GM12878 (cell line): ENCODE measurements at regions not wholly inside any gene's neighbourhood (a gene's known extent, or its start where the extent isn't known, plus 50 kb on each side); places are given as distances from the start of the nearest gene placed in this dataset.

Source experiments
- ATAC-seq: fragments of 200-7000 bp; cut with Tn5 transposase; 3 replicates; pipeline ENCODE4 v1.9.1; 2020; ENCODE audit warnings: mild to moderate bottlenecking, moderate library complexity
- BruUV-seq: library from RNA; stranded (reverse); fragments of 400-500 nt; replicated peaks from 2 replicates; lab custom pipeline; 2021; lab: Mats Ljungman, UMichigan
- CTCF ChIA-PET: fragments of 300-600 bp; sonication (Branson Sonifier 250); formaldehyde crosslinking; extraction: SDS; loops from one replicate; lab custom pipeline; 2021; ENCODE audit warnings: inconsistent platforms; lab: Yijun Ruan, JAX
- POLR2A ChIA-PET: fragments of 350-600 bp; formaldehyde crosslinking; extraction: SDS; loops from one replicate; lab custom pipeline; 2021; ENCODE audit warnings: inconsistent platforms; lab: Charles Lee
- RAD21 ChIA-PET: fragments of 300-600 bp; sonication (Branson Sonifier 250); formaldehyde crosslinking; loops from one replicate; lab custom pipeline; 2023; ENCODE audit warnings: antibody characterized with exemption; ENCODE audit not compliant: unreplicated experiment; lab: Charles Lee
- SMC1A ChIA-PET: fragments of 300-600 bp; sonication (Branson Sonifier 250); formaldehyde crosslinking; loops from one replicate; lab custom pipeline; 2023; ENCODE audit not compliant: unreplicated experiment, uncharacterized antibody; lab: Charles Lee
- DNase-seq: peaks from one replicate; pipeline ENCODE4 v3.0.0-alpha.2; 2011; ENCODE audit warnings: low read depth, low spot score
- FAIRE-seq: peaks from 3 replicates; lab custom pipeline; 2011; peaks lifted over from hg19 to GRCh38; lab: Jason Lieb, UNC
- H2AFZ ChIP-seq: 2 replicates; pipeline ENCODE4 v1.6.0; 2011; ENCODE audit warnings: low read depth, low read length, control low read depth; ENCODE audit not compliant: control insufficient read depth
- H3K27ac ChIP-seq: 2 replicates; pipeline ENCODE4 v1.5.1; 2011; ENCODE audit warnings: control low read depth; ENCODE audit not compliant: control insufficient read depth, insufficient read depth
- H3K27me3 ChIP-seq, 2 experiments: replicated peaks in 1 of 2; 2 replicates each; pipeline versions ENCODE4 v1.6.0 to v1.6.1; 2011; ENCODE audit warnings: low read length in 1 of 2; ENCODE audit not compliant: control insufficient read depth in 2 of 2, insufficient read depth in 2 of 2
- H3K36me3 ChIP-seq, 2 experiments: 2 replicates each; pipeline ENCODE4 v1.5.1; 2011; ENCODE audit warnings: low read length in 1 of 2; ENCODE audit not compliant: control insufficient read depth in 2 of 2, insufficient read depth in 2 of 2
- H3K4me1 ChIP-seq: 2 replicates; pipeline ENCODE4 v1.6.1; 2011; ENCODE audit warnings: mild to moderate bottlenecking, low read length, moderate library complexity, mixed read lengths; ENCODE audit not compliant: control insufficient read depth, insufficient read depth
- H3K4me2 ChIP-seq: 2 replicates; pipeline ENCODE4 v1.6.0; 2011; ENCODE audit warnings: control low read depth; ENCODE audit not compliant: control insufficient read depth, insufficient read depth
- H3K4me3 ChIP-seq: fragments of 200-600 bp; sonication (generic); 2 replicates; pipeline ENCODE4 v1.5.1; 2016
- H3K79me2 ChIP-seq: 2 replicates; pipeline ENCODE4 v1.6.0; 2011; ENCODE audit warnings: low read length; ENCODE audit not compliant: control insufficient read depth, insufficient read depth
- H3K9ac ChIP-seq: 2 replicates; pipeline ENCODE4 v1.8.0; 2011; ENCODE audit warnings: low read length, control low read depth, mixed read lengths; ENCODE audit not compliant: control insufficient read depth, insufficient read depth
- H3K9me3 ChIP-seq: replicated peaks from 3 replicates; pipeline ENCODE4 v1.5.1; 2011; ENCODE audit warnings: mild to moderate bottlenecking, low read length; ENCODE audit not compliant: control insufficient read depth, insufficient read depth
- H4K20me1 ChIP-seq: 2 replicates; pipeline ENCODE4 v1.6.0; 2011; ENCODE audit not compliant: control insufficient read depth, insufficient read depth
- CEBPZ ChIP-seq: fragments of 150-350 bp; IDR thresholded peaks from 2 replicates; pipeline ENCODE4 v1.6.1; 2016; ENCODE audit warnings: low read depth, low read length
- MTA2 ChIP-seq: fragments of 450-650 bp; IDR thresholded peaks from 2 replicates; pipeline ENCODE4 v1.6.1; 2016; ENCODE audit warnings: low read depth, mild to moderate bottlenecking, moderate library complexity
- NBN ChIP-seq: fragments of 450-650 bp; IDR thresholded peaks from 2 replicates; pipeline ENCODE4 v1.6.1; 2016
- PML ChIP-seq: IDR thresholded peaks from 2 replicates; pipeline ENCODE4 v1.6.1; 2012; ENCODE audit warnings: low read length, inconsistent platforms
- POLR2AphosphoS5 ChIP-seq: IDR thresholded peaks from 2 replicates; pipeline ENCODE4 v1.6.1; 2011; ENCODE audit warnings: mild to moderate bottlenecking, low read length, inconsistent platforms
- SKIL ChIP-seq: fragments of 450-650 bp; IDR thresholded peaks from 2 replicates; pipeline ENCODE4 v1.6.1; 2017; ENCODE audit warnings: mild to moderate bottlenecking, low read depth, inconsistent platforms; ENCODE audit not compliant: poor library complexity, severe bottlenecking
- SMAD5 ChIP-seq: IDR thresholded peaks from 2 replicates; pipeline ENCODE4 v1.6.1; 2016; ENCODE audit warnings: antibody characterized with exemption, low read depth
- SUPT20H ChIP-seq: IDR thresholded peaks from 2 replicates; pipeline ENCODE4 v1.6.1; 2011; ENCODE audit warnings: low read depth, mild to moderate bottlenecking, low read length, moderate library complexity, borderline replicate concordance; ENCODE audit not compliant: control insufficient read depth
- ZNF384 ChIP-seq: IDR thresholded peaks from 2 replicates; pipeline ENCODE4 v1.6.1; 2012; ENCODE audit warnings: low read depth, mild to moderate bottlenecking, low read length, improper control_type of control experiment, borderline replicate concordance
- WGBS: methylation state at CpG from one replicate; pipeline ENCODE4 v1.1.6; 2016; ENCODE audit warnings: low lambda C conversion rate; ENCODE audit not compliant: insufficient replicate concordance, insufficient coverage; ENCODE audit errors: missing lambda C conversion rate; 5-methylcytosine and 5-hydroxymethylcytosine counted together
- in situ Hi-C: fragments of 300-500 bp; cut with MboI; formaldehyde crosslinking; loops from 9 replicates; pipeline ENCODE4 v1.14.3; 2018; ENCODE audit warnings: mixed read lengths
- intact Hi-C: fragments of 100-400 bp; cut with micrococcal nuclease; formaldehyde crosslinking; loops from one replicate; pipeline ENCODE4 v1.14.2; 2022; ENCODE audit not compliant: unreplicated experiment
- TF ChIP-seq, protein P1 (sequence below): fragments of 450-650 bp; formaldehyde crosslinking; IDR thresholded peaks from 2 replicates; pipeline ENCODE4 v1.5.0; 2022; ENCODE audit warnings: mild to moderate bottlenecking, missing genetic modification characterization
- TF ChIP-seq, protein P2 (sequence below): IDR thresholded peaks from 2 replicates; pipeline ENCODE4 v1.6.1; 2011; ENCODE audit warnings: borderline replicate concordance, low read depth, mild to moderate bottlenecking, moderate library complexity, low read length; ENCODE audit not compliant: insufficient read depth, poor library complexity, severe bottlenecking

- 82% methylated on average over 2 of the region's 4 CpGs for WGBS
- no peak for TF ChIP-seq CEBPZ
- TF ChIP-seq, protein P1, sequence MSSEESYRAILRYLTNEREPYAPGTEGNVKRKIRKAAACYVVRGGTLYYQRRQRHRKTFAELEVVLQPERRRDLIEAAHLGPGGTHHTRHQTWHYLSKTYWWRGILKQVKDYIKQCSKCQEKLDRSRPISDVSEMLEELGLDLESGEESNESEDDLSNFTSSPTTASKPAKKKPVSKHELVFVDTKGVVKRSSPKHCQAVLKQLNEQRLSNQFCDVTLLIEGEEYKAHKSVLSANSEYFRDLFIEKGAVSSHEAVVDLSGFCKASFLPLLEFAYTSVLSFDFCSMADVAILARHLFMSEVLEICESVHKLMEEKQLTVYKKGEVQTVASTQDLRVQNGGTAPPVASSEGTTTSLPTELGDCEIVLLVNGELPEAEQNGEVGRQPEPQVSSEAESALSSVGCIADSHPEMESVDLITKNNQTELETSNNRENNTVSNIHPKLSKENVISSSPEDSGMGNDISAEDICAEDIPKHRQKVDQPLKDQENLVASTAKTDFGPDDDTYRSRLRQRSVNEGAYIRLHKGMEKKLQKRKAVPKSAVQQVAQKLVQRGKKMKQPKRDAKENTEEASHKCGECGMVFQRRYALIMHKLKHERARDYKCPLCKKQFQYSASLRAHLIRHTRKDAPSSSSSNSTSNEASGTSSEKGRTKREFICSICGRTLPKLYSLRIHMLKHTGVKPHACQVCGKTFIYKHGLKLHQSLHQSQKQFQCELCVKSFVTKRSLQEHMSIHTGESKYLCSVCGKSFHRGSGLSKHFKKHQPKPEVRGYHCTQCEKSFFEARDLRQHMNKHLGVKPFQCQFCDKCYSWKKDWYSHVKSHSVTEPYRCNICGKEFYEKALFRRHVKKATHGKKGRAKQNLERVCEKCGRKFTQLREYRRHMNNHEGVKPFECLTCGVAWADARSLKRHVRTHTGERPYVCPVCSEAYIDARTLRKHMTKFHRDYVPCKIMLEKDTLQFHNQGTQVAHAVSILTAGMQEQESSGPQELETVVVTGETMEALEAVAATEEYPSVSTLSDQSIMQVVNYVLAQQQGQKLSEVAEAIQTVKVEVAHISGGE (CRISPR knock-in tag) = no peak
- TF ChIP-seq NBN = no peak
- no peak for TF ChIP-seq ZNF384
- TF ChIP-seq, protein P2, sequence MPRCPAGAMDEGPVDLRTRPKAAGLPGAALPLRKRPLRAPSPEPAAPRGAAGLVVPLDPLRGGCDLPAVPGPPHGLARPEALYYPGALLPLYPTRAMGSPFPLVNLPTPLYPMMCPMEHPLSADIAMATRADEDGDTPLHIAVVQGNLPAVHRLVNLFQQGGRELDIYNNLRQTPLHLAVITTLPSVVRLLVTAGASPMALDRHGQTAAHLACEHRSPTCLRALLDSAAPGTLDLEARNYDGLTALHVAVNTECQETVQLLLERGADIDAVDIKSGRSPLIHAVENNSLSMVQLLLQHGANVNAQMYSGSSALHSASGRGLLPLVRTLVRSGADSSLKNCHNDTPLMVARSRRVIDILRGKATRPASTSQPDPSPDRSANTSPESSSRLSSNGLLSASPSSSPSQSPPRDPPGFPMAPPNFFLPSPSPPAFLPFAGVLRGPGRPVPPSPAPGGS = no peak
- no peak for TF ChIP-seq SUPT20H
- no peak for TF ChIP-seq SMAD5
- TF ChIP-seq POLR2AphosphoS5 = no peak
- TF ChIP-seq MTA2 = no peak
- TF ChIP-seq SKIL = no peak
- no peak for TF ChIP-seq PML
- no peak for FAIRE-seq
Observed at GRCh38 chr10:43986374-43986773, 337.7 kb upstream of the ZNF32 start.

More at GRCh38 chr10:43986374-43986773, 337.7 kb upstream of the ZNF32 start:
- H3K9ac ChIP-seq = no peak overlapping the region
- ChIA-PET RAD21 (no interaction called here), POLR2A (interaction anchor here (1.0 kb wide), 1 partner anchor 978 kb away, joined by 3 read pairs; no protein-coding TSS in a partner anchor), CTCF (no interaction called here), SMC1A (interaction anchor here (0.8 to 1.4 kb wide), 2 partner anchors 15 to 16 kb away, joined by 3 read pairs; no protein-coding TSS in a partner anchor)
- H2AFZ ChIP-seq = no peak overlapping the region
- no peaks in the 10 kb centered on the region for H3K36me3 ChIP-seq
- no peaks in the 10 kb centered on the region for H3K4me1 ChIP-seq
- DNase-seq = no peak
- intact Hi-C loops = no loop called here
- H3K27me3 ChIP-seq = no peaks in the 10 kb centered on the region
- no peak overlapping the region for H3K4me3 ChIP-seq
- no peak for ATAC-seq
- H4K20me1 ChIP-seq = no peaks in the 10 kb centered on the region
- H3K9me3 ChIP-seq = no peaks in the 10 kb centered on the region
- H3K27ac ChIP-seq = no peak overlapping the region
- no peak overlapping the region for H3K4me2 ChIP-seq
- no peaks in the 10 kb centered on the region for H3K79me2 ChIP-seq
- BruUV-seq = no TSS peak
- in situ Hi-C loops = no loop called here
